ENCODE measurements at regions not wholly inside any gene's neighbourhood (a gene's known extent, or its start where the extent isn't known, plus 50 kb on each side); places are given as distances from the start of the nearest gene placed in this dataset.
A peak's percentile ranks its signal among the peaks of the same experiment; 100 is the strongest.

DNA sequence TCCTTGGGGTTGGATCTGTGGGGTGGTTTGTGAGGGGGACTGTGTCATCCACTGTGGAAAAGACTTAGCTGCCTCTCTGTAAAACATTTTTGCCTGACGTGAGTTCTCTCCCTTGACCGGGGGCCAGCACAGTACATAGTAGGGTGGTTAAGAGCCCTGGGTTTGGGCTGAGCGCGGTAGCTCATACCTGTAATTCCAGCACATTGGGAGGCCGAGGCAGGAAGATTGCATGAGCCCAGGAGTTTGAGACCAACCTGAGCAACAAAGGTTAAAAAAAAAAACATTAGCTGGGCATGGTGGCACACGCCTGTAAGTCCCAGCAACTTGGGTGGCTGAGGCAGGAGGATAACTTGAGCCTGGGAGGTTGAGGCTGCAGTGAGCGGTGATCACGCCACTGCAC, 74.7 kb upstream of the WNT7B start (continued):
- TF ChIP-seq TCF4 (CRISPR knock-in tag; IDR thresholded peaks at IDR 0.05; ENCODE audit: borderline replicate concordance) = no peak
- TF ChIP-seq ZFP3 (CRISPR knock-in tag; IDR thresholded peaks at IDR 0.05) = no peak
- no peak for TF ChIP-seq ZNF565 (CRISPR knock-in tag; conservative IDR thresholded peaks at IDR 0.05; ENCODE audit: low read depth)
- TF ChIP-seq, protein P1, sequence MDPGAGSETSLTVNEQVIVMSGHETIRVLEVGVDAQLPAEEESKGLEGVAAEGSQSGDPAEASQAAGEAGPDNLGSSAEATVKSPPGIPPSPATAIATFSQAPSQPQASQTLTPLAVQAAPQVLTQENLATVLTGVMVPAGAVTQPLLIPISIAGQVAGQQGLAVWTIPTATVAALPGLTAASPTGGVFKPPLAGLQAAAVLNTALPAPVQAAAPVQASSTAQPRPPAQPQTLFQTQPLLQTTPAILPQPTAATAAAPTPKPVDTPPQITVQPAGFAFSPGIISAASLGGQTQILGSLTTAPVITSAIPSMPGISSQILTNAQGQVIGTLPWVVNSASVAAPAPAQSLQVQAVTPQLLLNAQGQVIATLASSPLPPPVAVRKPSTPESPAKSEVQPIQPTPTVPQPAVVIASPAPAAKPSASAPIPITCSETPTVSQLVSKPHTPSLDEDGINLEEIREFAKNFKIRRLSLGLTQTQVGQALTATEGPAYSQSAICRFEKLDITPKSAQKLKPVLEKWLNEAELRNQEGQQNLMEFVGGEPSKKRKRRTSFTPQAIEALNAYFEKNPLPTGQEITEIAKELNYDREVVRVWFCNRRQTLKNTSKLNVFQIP (CRISPR knock-in tag; IDR thresholded peaks at IDR 0.05; ENCODE audit: borderline replicate concordance, low read depth) = no peak
- no peak for TF ChIP-seq BACH2 (CRISPR knock-in tag; IDR thresholded peaks at IDR 0.05; ENCODE audit: borderline replicate concordance)
- TF ChIP-seq, protein P2, sequence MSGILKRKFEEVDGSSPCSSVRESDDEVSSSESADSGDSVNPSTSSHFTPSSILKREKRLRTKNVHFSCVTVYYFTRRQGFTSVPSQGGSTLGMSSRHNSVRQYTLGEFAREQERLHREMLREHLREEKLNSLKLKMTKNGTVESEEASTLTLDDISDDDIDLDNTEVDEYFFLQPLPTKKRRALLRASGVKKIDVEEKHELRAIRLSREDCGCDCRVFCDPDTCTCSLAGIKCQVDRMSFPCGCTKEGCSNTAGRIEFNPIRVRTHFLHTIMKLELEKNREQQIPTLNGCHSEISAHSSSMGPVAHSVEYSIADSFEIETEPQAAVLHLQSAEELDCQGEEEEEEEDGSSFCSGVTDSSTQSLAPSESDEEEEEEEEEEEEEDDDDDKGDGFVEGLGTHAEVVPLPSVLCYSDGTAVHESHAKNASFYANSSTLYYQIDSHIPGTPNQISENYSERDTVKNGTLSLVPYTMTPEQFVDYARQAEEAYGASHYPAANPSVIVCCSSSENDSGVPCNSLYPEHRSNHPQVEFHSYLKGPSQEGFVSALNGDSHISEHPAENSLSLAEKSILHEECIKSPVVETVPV (CRISPR knock-in tag; IDR thresholded peaks at IDR 0.05) = no peak

DNA sequence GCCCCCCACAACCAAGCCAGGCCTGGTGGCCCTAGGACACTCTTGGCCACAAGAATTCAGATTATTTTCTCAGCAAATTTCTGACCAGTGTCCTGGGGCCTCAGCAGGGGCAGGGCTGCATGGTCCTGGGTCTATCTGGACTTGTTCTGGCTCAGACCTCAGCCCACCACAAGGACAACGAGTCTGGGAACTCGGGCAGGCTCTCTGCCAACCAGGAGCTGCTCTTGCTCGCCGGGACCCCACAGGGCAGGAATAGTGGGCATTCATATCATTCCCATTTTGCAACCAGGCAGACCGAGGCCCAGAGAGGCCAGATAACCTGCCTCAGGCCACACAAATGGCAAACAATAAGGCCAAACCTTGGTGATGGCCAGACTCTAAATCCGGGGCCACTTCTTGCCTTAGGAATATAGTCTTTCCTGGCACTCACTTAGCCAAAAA, 75.4 kb upstream of the WNT7B start:
- TF ChIP-seq, protein P1 (CRISPR knock-in tag; IDR thresholded peaks at IDR 0.05; ENCODE audit: borderline replicate concordance, low read depth) = no peak
- TF ChIP-seq RARB (CRISPR knock-in tag; IDR thresholded peaks at IDR 0.05) (no peak), ISL1 (CRISPR knock-in tag; IDR thresholded peaks at IDR 0.05) (no peak), SNAI2 (CRISPR knock-in tag; IDR thresholded peaks at IDR 0.05) (no peak), OSR1 (CRISPR knock-in tag; IDR thresholded peaks at IDR 0.05) (no peak), BACH2 (CRISPR knock-in tag; IDR thresholded peaks at IDR 0.05; ENCODE audit: borderline replicate concordance) (no peak), ARNTL (CRISPR knock-in tag; IDR thresholded peaks at IDR 0.05; ENCODE audit: borderline replicate concordance, low read depth) (no peak), ESRRG (CRISPR knock-in tag; IDR thresholded peaks at IDR 0.05) (no peak), PPARA (CRISPR knock-in tag; IDR thresholded peaks at IDR 0.05; ENCODE audit: borderline replicate concordance) (no peak), ZC3H10 (CRISPR knock-in tag; IDR thresholded peaks at IDR 0.05) (no peak), ZNF70 (CRISPR knock-in tag; IDR thresholded peaks at IDR 0.05) (no peak), TCF4 (CRISPR knock-in tag; IDR thresholded peaks at IDR 0.05; ENCODE audit: borderline replicate concordance) (no peak), CSDC2 (CRISPR knock-in tag; IDR thresholded peaks at IDR 0.05) (no peak), ZNF565 (CRISPR knock-in tag; conservative IDR thresholded peaks at IDR 0.05; ENCODE audit: low read depth) (no peak)
- TF ChIP-seq, protein P3, sequence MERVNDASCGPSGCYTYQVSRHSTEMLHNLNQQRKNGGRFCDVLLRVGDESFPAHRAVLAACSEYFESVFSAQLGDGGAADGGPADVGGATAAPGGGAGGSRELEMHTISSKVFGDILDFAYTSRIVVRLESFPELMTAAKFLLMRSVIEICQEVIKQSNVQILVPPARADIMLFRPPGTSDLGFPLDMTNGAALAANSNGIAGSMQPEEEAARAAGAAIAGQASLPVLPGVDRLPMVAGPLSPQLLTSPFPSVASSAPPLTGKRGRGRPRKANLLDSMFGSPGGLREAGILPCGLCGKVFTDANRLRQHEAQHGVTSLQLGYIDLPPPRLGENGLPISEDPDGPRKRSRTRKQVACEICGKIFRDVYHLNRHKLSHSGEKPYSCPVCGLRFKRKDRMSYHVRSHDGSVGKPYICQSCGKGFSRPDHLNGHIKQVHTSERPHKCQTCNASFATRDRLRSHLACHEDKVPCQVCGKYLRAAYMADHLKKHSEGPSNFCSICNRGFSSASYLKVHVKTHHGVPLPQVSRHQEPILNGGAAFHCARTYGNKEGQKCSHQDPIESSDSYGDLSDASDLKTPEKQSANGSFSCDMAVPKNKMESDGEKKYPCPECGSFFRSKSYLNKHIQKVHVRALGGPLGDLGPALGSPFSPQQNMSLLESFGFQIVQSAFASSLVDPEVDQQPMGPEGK (CRISPR knock-in tag; IDR thresholded peaks at IDR 0.05; ENCODE audit: borderline replicate concordance) = no peak
- no peak for ATAC-seq

GRCh38 chr22:46052801-46053562, 76.0 kb upstream of the WNT7B start:
- ATAC-seq = peak; percentile 24
- TF ChIP-seq GLIS3 (CRISPR knock-in tag; IDR thresholded peaks at IDR 0.05) (no peak), ZFP30 (CRISPR knock-in tag; IDR thresholded peaks at IDR 0.05) (no peak), TCF4 (CRISPR knock-in tag; IDR thresholded peaks at IDR 0.05; ENCODE audit: borderline replicate concordance) (no peak)

DNA sequence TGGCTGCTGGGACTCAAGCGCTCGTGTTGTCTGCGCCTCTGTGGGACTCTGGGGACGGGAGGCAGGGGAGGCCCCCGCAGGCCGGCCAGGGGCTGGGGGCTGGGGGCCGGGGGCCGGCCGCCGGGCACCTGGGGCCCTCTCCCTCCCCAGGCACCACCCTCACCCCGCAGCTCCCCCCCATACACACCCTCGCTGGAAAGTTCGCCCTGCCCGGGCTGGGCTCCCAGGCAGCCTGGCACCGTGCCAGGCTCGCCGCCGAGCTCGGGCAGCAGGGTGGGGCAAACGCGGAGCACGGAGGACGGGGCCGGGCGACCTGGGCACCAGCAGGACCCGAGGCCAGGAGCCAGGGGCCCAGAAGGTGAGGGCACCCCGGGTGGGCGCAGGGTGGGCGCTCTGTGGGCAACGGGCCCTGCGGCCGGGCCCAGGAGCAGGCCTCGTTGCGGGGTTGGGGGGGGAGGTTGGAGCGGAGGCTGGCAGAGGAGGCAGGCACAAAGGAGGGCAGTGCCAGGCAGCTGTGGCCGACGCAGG, 76.7 kb upstream of the WNT7B start:
- peak; percentile 58 for ATAC-seq
- TF ChIP-seq RARB (CRISPR knock-in tag; IDR thresholded peaks at IDR 0.05) (no peak), ISL1 (CRISPR knock-in tag; IDR thresholded peaks at IDR 0.05) (no peak), ZC3H10 (CRISPR knock-in tag; IDR thresholded peaks at IDR 0.05) (no peak), TCF4 (CRISPR knock-in tag; IDR thresholded peaks at IDR 0.05; ENCODE audit: borderline replicate concordance) (no peak), CREB5 (CRISPR knock-in tag; IDR thresholded peaks at IDR 0.05; ENCODE audit: low read depth) (no peak), ESRRG (CRISPR knock-in tag; IDR thresholded peaks at IDR 0.05) (no peak), TSHZ2 (CRISPR knock-in tag; IDR thresholded peaks at IDR 0.05) (no peak), GLIS3 (CRISPR knock-in tag; IDR thresholded peaks at IDR 0.05) (no peak), SNAI2 (CRISPR knock-in tag; IDR thresholded peaks at IDR 0.05) (no peak), ZNF8 (CRISPR knock-in tag; IDR thresholded peaks at IDR 0.05) (no peak)
- TF ChIP-seq, protein P3 (CRISPR knock-in tag; IDR thresholded peaks at IDR 0.05; ENCODE audit: borderline replicate concordance) = no peak
